GM21723 (cell line): ENCODE measurements at regions not wholly inside any gene's neighbourhood (a gene's known extent, or its start where the extent isn't known, plus 50 kb on each side); places are given as distances from the start of the nearest gene placed in this dataset.

Experiments
- ATAC-seq: cut with Tn5 transposase; IDR thresholded peaks from one replicate; pipeline ENCODE4 v1.9.1; 2021; ENCODE audit warnings: mild to moderate bottlenecking, moderate library complexity; ENCODE audit not compliant: unreplicated experiment

GRCh38 chr16:79449067-79449769 lies 151.3 kb downstream of the MAF start:
- ATAC-seq: no peak

GRCh38 chr16:79444572-79444971 lies 156.0 kb downstream of the MAF start:
- ATAC-seq: no peak

GRCh38 chr16:79439901-79440300 lies 160.6 kb downstream of the MAF start:
- no peak for ATAC-seq

DNA sequence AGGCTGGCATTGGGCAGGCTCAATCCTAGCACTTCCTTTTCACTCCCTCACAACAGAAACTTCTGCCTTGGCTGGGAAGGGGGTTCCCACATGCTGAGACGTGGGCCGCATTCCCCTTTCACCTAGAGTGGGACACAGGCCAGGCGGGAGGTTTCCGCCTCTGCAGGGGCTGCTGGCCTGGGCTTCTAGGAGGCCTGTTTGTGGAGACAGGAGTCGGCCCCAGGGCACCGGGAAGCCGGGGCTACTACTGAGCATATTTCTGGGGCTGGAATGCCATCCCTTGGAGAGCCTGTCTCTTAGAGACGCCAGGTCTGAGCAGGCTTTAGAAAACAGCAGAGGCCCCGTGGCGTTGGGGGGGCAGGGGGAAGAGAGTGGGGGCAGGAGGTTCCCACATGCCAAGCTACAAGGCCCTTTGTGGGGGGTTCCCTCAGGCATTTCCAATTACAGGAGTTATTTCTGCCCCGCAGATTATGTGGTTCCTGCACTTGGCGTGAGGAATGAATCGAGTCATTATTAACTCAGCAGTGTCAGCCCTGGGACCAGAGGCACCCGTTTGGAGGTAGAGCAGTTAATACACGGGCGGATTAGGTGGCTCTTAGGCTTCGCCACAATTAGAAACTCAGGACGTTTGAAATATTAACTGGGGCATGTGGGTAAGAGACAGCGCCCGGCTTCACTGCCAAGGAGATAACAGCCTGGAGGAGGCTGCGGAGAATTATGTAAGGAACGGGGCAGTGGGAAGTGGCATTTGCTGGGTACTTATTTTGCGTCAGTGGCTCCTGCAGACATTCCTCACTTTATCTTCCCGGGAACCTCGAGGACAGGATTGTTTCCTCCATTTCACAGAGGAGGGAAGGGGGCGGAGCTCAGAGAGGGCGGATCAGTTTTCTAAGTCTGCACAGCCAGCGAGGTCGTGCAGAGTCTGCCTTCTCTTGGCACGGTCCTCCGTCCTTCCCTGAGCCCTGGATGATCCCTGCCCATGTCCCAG lies 162.5 kb downstream of the MAF start:
- ATAC-seq: no peak

DNA sequence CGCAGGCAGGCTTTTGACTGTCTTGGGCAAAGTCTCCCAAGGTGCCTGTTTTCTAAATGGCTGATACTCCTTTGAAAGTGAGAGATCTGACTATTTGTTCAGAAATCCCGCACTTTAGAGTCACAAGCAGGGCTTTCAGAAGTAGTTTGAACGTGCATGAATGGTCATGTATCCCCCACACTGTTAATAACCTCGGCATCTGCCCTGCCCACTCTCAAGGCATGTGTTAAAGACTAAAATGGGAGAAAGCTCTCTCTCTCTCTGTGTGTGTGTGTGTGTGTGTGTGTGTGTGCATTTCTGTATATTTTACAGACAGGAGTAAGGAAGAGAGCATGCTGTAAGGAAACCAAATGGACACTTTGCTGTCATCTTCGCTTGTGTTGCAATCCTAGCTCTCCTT lies 163.7 kb downstream of the MAF start:
- ATAC-seq: no peak

GRCh38 chr16:79434771-79435170 lies 165.8 kb downstream of the MAF start:
- ATAC-seq: no peak

DNA sequence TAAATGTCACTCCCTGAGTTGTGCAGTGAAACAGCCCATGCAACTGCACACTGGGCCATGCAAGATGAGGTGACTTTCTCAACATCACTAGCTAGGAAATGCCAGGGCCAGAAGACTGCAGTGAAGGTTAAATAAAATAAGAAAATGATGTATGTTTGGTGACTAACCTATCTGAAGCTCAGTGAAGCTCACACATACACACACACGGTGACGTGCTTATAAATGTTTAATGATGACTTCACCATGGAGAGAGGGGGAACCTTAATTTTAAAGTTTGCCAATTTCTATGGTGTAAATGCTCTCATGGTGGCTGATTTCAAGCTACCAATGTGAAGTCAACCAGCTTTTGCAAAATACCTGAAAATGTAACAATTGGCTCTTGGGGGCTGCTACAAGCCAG lies 166.4 kb downstream of the MAF start:
- ATAC-seq: no peak

DNA sequence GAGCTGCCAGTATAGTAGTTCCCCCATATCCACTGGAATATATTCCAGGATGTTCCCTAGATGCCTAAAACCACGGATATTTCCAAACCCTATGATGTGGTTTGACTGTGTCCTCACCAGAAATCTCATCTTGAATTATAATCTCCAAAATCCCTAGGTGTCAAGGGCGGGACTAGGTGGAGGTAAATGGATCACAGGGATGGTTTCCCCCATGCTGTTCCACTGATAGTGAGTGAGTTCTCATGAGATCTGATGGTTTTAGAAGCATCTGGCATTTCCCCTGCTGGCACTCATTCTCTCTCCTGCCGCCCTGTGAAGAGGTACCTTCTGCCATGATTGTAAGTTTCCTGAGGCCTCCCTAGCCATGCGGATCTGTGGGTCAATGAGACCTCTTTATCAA lies 168.6 kb downstream of the MAF start:
- ATAC-seq: no peak

- no peak for ATAC-seq
These were observed 170.3 kb downstream of the MAF start for GRCh38 chr16:79430191-79430678.

GRCh38 chr16:79429381-79430190 lies 171.0 kb downstream of the MAF start:
- ATAC-seq: no peak

DNA sequence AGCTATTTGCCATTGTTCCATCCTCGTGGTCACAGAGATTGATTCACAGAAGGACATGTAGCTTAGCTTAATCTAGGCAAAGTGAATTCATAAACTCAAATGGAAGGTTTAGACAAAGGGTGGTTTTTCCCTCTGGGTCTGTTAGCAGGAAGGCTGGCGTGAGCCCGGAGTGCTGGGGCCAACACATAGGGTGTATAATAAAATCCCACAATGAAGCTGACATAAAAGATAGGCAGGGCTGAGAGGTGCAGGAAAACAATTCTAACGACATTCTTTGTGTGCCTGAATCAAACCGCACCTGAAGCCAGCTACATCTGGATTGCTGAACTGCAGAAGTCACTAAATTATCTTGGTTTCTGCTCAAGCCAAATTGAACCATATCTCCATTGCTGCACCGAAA lies 173.9 kb downstream of the MAF start:
- no peak for ATAC-seq

DNA sequence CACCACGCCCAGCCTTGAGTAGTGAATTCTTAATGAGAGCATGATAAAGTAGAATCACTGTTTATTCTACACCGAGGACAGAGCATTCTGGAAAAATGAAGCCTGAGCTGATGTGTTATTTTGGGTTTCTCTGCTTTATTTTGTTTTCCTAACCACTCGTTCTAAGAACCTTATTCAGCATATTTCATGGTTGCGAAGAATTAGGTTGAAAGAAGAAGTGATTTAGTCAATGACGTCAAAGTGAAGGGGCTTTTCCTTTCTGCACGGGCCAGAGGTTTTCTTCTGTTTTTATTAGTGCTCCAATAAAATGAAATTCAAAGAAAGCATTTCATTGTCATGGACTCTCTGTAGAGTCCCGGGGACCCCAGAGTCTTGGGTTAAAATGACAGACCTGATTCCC lies 178.5 kb downstream of the MAF start:
- ATAC-seq: no peak

DNA sequence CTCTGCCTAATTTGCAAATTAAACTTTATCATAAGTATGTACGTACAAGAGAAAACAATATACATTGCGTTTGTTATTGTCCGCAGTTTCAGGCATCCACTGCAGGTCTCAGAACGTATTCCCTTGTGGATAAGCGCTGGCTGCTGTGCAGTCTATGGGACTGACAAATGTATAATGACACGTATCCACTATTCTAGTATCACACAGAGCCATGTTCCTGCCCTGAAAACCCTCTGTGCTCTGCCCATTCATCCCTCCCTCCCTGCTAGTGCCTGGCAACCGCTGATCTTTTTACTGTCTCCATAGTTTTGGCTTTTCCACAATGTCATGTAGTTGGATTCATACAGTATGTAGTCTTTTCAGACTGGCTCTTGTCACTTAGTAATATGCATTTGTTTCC lies 179.4 kb downstream of the MAF start:
- ATAC-seq: no peak

DNA sequence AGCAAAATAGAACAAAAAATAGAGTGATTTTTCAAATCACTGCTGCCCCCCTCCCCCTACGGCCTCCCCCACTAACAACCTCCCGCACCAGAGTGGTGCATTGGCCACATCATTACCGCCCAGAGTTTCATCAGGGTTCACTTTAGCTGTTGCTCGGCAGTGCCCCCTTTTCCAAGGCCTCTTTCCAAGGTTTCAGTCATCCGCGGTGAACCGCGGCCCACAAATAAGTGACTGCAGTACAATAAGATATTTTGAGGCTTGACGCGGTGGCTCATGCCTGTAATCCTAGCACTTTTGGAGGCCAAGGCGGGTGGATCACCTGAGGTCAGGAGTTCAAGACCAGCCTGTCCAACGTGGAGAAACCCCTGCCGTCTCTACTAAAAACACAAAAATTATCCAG lies 180.0 kb downstream of the MAF start:
- ATAC-seq: no peak

GRCh38 chr16:79419148-79419547 lies 181.4 kb downstream of the MAF start:
- no peak for ATAC-seq

- ATAC-seq: no peak
These were observed 182.9 kb downstream of the MAF start for GRCh38 chr16:79417601-79418008.

- no peak for ATAC-seq
These were observed 184.4 kb downstream of the MAF start for GRCh38 chr16:79415983-79416640.

DNA sequence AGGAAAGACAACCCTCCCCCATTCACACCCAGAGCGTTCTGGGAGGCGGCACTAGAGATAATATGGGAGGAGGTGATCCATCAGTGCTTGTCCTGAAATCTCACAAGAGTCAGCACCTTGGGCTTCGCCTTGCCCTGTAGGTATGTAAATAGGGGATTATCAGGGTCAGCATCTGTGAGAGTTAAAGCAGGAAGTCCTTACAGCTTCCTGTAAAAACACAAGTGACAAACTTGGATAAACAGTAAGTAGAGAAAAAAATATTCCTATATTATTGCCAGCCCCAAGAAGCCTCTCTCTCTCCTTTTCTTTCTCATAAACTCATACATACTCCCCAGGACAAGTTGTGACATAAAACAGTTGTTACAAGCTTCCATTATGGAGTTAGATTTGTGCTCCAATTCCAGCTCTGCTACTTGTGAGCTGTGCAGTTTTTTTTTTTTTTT lies 187.7 kb downstream of the MAF start:
- ATAC-seq: no peak

GRCh38 chr16:79411805-79412204 lies 188.7 kb downstream of the MAF start:
- ATAC-seq: no peak

GRCh38 chr16:79411357-79411756 lies 189.2 kb downstream of the MAF start:
- no peak for ATAC-seq

DNA sequence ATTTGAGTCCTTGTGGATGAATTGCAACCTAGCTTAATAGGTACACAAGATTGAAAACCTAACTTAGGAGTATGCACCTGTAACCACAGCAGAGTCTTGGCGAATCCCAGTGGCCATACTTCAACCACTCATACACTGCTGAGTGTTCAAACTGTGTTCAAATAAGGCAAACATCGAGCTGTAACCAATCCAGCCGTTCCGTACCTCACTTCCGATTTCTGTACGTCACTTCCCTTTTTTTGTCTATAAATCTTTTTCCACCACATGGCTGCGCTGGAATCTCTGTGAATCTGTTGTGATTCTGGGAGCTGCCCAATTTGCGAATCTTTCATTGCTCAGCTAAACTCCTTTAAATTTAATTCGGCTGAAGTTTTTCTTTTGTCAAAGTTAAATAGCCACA lies 190.6 kb downstream of the MAF start:
- no peak for ATAC-seq
